ENCODE measurements at regions not wholly inside any gene's neighbourhood (a gene's known extent, or its start where the extent isn't known, plus 50 kb on each side); places are given as distances from the start of the nearest gene placed in this dataset.

- no peak for TF ChIP-seq CTCF (conservative IDR thresholded peaks at IDR 0.05)
- no peak for TF ChIP-seq EZH2 (IDR thresholded peaks at IDR 0.05; ENCODE audit: low read depth)
Measured at GRCh38 chr15:69780981-69781380, 316.7 kb downstream of the TLE3 start.

Measured in PC-9 (cell line).